ENCODE measurements at regions not wholly inside any gene's neighbourhood (a gene's known extent, or its start where the extent isn't known, plus 50 kb on each side); places are given as distances from the start of the nearest gene placed in this dataset.

GRCh38 chr12:63025116-63025515, 90.2 kb upstream of the PPM1H start:
- TF ChIP-seq POLR2AphosphoS5 (IDR thresholded peaks at IDR 0.05) (no peak), CTCF (IDR thresholded peaks at IDR 0.05) (no peak)
